Adrenal gland (tissue), 9 donors: ENCODE measurements at regions not wholly inside any gene's neighbourhood (a gene's known extent, or its start where the extent isn't known, plus 50 kb on each side); places are given as distances from the start of the nearest gene placed in this dataset.

Experiments used
- DNase-seq, 7 donors: peaks; one replicate each; pipeline ENCODE4 v3.0.0-alpha.2; 2019 to 2020
- H3K27ac ChIP-seq, 5 donors: fragments of 200-600 bp; sonication (generic) in 4 of 5; 1 replicate in 3 of 5; 2 replicates in 2 of 5; pipeline versions ENCODE4 v1.5.1 to v1.8.0; 2016 to 2020; ENCODE audit warnings: mild to moderate bottlenecking in 1 of 5
- H3K27me3 ChIP-seq: fragments of 200-600 bp; 2 replicates; pipeline ENCODE4 v1.8.0; 2021
- H3K36me3 ChIP-seq, 2 donors: fragments of 200-600 bp; replicated peaks in 1 of 2; 1 replicate in 1 of 2; 2 replicates in 1 of 2; pipeline versions ENCODE4 v1.5.1 to v1.8.0; 2018 to 2022
- H3K4me1 ChIP-seq, 2 donors: fragments of 200-600 bp; replicated peaks in 1 of 2; 1 replicate in 1 of 2; 2 replicates in 1 of 2; pipeline versions ENCODE4 v1.5.1 to v1.8.0; 2018 to 2021
- H3K4me3 ChIP-seq, 4 donors: fragments of 200-600 bp; sonication (generic) in 3 of 4; one replicate each; pipeline ENCODE4 v1.5.1; 2016 to 2018
- H3K9me3 ChIP-seq, 3 donors: fragments of 200-600 bp; sonication (generic) in 1 of 3; replicated peaks in 1 of 3; 1 replicate in 2 of 3; 2 replicates in 1 of 3; pipeline versions ENCODE4 v1.5.1 to v1.8.0; 2016 to 2021
- CTCF ChIP-seq, 6 experiments: fragments of 450-650 bp in 4 of 6; fragments of 200-600 bp in 2 of 6; sonication (generic) in 1 of 6; IDR thresholded peaks; 1 replicate in 5 of 6; 2 replicates in 1 of 6; pipeline versions ENCODE4 v1.5.1 to v1.8.0; 2016 to 2021; ENCODE audit warnings: antibody characterized with exemption in 6 of 6, mild to moderate bottlenecking in 2 of 6, moderate library complexity in 1 of 6
- POLR2A ChIP-seq, 2 donors: fragments of 450-650 bp; IDR thresholded peaks; one replicate each; pipeline ENCODE4 v1.6.1; 2017; ENCODE audit warnings: antibody characterized with exemption in 2 of 2, mild to moderate bottlenecking in 2 of 2, moderate library complexity in 1 of 2
- WGBS, 4 donors: extraction: QIAGEN DNeasy Blood & Tissue Kit in 2 of 4; methylation state at CpG; one replicate each; pipeline versions ENCODE4 v1.1.5 to v1.1.7; 2013 to 2017; 5-methylcytosine and 5-hydroxymethylcytosine counted together
- intact Hi-C, 2 donors: fragments of 100-400 bp; cut with DNase I; formaldehyde crosslinking; loops; one replicate each; pipeline versions ENCODE4 v1.14.1 to v1.15.0; 2022 to 2023
- donor health status: healthy with polysubstance abuse.
- donor health status: Bipolar disorder and iron deficiency.
- donor health status: DM: yes; HTN: yes; CAD: no.
- donor health status: DM: no; HTN: no; CAD: no.
- donor health status: DM: no; HTN: no; CAD: no.

GRCh38 chr5:30843541-30843940 is 349.9 kb upstream of the CDH6 start:
- no peak for DNase-seq
- H3K4me3 ChIP-seq: no peak overlapping the region
- H3K27ac ChIP-seq: no peak overlapping the region
- TF ChIP-seq POLR2A (IDR thresholded peaks at IDR 0.05): no peak
- TF ChIP-seq CTCF (IDR thresholded peaks at IDR 0.05): no peak
- WGBS, 4 donors: 74 to 83% (median 78%) methylated on average over 5 of the region's 5 CpGs
- intact Hi-C loops: no loop called here
- no peaks in the 10 kb centered on the region for H3K27me3 ChIP-seq
- H3K4me1 ChIP-seq: no peaks in the 10 kb centered on the region
- H3K9me3 ChIP-seq: no peaks in the 10 kb centered on the region
- H3K36me3 ChIP-seq: no peaks in the 10 kb centered on the region

- H3K4me3 ChIP-seq: no peak overlapping the region
- H3K27ac ChIP-seq: no peak overlapping the region
- intact Hi-C loops: no loop called here
- no peaks in the 10 kb centered on the region for H3K27me3 ChIP-seq
- H3K9me3 ChIP-seq: no peaks in the 10 kb centered on the region
- DNase-seq: no peak
- no peaks in the 10 kb centered on the region for H3K36me3 ChIP-seq
- TF ChIP-seq POLR2A (IDR thresholded peaks at IDR 0.05) (no peak), CTCF (IDR thresholded peaks at IDR 0.05) (no peak)
- 48 to 76% (median 66%) methylated on average over 3 of the region's 3 CpGs for WGBS, 4 donors
- no peaks in the 10 kb centered on the region for H3K4me1 ChIP-seq
Observed at GRCh38 chr5:30839956-30840355, 353.5 kb upstream of the CDH6 start.

GRCh38 chr5:30838936-30839496 is 354.5 kb upstream of the CDH6 start:
- no peak overlapping the region for H3K27ac ChIP-seq
- no peaks in the 10 kb centered on the region for H3K36me3 ChIP-seq
- no peak for TF ChIP-seq CTCF (IDR thresholded peaks at IDR 0.05)
- no peak for TF ChIP-seq POLR2A (IDR thresholded peaks at IDR 0.05)
- H3K4me3 ChIP-seq: no peak overlapping the region
- H3K9me3 ChIP-seq: no peaks in the 10 kb centered on the region
- no peak for DNase-seq
- 51 to 77% (median 61%) methylated on average over 3 of the region's 3 CpGs for WGBS, 4 donors
- intact Hi-C loops: no loop called here
- no peaks in the 10 kb centered on the region for H3K27me3 ChIP-seq
- no peaks in the 10 kb centered on the region for H3K4me1 ChIP-seq

- TF ChIP-seq POLR2A (IDR thresholded peaks at IDR 0.05): no peak
- no peak for TF ChIP-seq CTCF (IDR thresholded peaks at IDR 0.05)
- intact Hi-C loops: no loop called here
- H3K27ac ChIP-seq: no peak overlapping the region
- H3K4me1 ChIP-seq: no peaks in the 10 kb centered on the region
- no peak overlapping the region for H3K4me3 ChIP-seq
- no peaks in the 10 kb centered on the region for H3K27me3 ChIP-seq
- no peak for DNase-seq
- no peaks in the 10 kb centered on the region for H3K36me3 ChIP-seq
- H3K9me3 ChIP-seq: no peaks in the 10 kb centered on the region
Observed at GRCh38 chr5:30832519-30832918, 361.0 kb upstream of the CDH6 start.
